ENCODE measurements at regions not wholly inside any gene's neighbourhood (a gene's known extent, or its start where the extent isn't known, plus 50 kb on each side); places are given as distances from the start of the nearest gene placed in this dataset.

GRCh38 chr13:50140153-50140552 is 124.9 kb downstream of the KCNRG start:
- CTCF ChIA-PET = no interaction called here

GRCh38 chr13:50140581-50141374 is 125.5 kb downstream of the KCNRG start:
- POLR2A ChIA-PET = interaction anchor here (0.6 to 0.9 kb wide), 3 partner anchors 11 to 61 kb away, joined by 3 to 7 read pairs (median 3); no protein-coding TSS in a partner anchor

More at GRCh38 chr13:50140153-50140552, 124.9 kb downstream of the KCNRG start:
- TF ChIP-seq CTCF (IDR thresholded peaks at IDR 0.05) = no peak
- Mint-ChIP-seq H3K27me3 (peaks cover 10% of the 10 kb centered on the region), H3K4me3 (no peak overlapping the region), H3K4me1 (ENCODE audit: low read depth) (peaks cover 8% of the 10 kb centered on the region), H3K9me3 (no peaks in the 10 kb centered on the region), H3K36me3 (ENCODE audit: low read depth) (no peaks in the 10 kb centered on the region), H3K27ac (no peak overlapping the region)
- POLR2A ChIA-PET = no interaction called here
- ATAC-seq (peak; percentile 82), DNase-seq (no peak)
- intact Hi-C loops (cut with micrococcal nuclease) = no loop called here

GRCh38 chr13:50141375-50141975 is 126.2 kb downstream of the KCNRG start:
- Mint-ChIP-seq H3K36me3 (ENCODE audit: low read depth) (no peaks in the 10 kb centered on the region), H3K27me3 (peaks cover 10% of the 10 kb centered on the region), H3K27ac (no peak overlapping the region), H3K9me3 (no peaks in the 10 kb centered on the region), H3K4me1 (ENCODE audit: low read depth) (peaks cover 8% of the 10 kb centered on the region), H3K4me3 (no peak overlapping the region)
- ChIA-PET POLR2A (interaction anchor here (0.9 kb wide), 1 partner anchor 13 kb away, joined by 7 read pairs; no protein-coding TSS in a partner anchor), CTCF (no interaction called here)
- no peak for TF ChIP-seq CTCF (IDR thresholded peaks at IDR 0.05)
- intact Hi-C loops (cut with micrococcal nuclease) = no loop called here
- ATAC-seq = no peak
- no peak for DNase-seq

More at GRCh38 chr13:50140581-50141374, 125.5 kb downstream of the KCNRG start:
- CTCF ChIA-PET = no interaction called here
- Mint-ChIP-seq H3K27ac (no peak overlapping the region), H3K27me3 (peaks cover 10% of the 10 kb centered on the region), H3K4me1 (ENCODE audit: low read depth) (peaks cover 8% of the 10 kb centered on the region), H3K9me3 (no peaks in the 10 kb centered on the region), H3K36me3 (ENCODE audit: low read depth) (no peaks in the 10 kb centered on the region), H3K4me3 (no peak overlapping the region)
- ATAC-seq = no peak
- DNase-seq = no peak
- no peak for TF ChIP-seq CTCF (IDR thresholded peaks at IDR 0.05)
- intact Hi-C loops (cut with micrococcal nuclease) = no loop called here

- no peaks in the 10 kb centered on the region for H3K36me3 Mint-ChIP-seq (ENCODE audit: low read depth)
- intact Hi-C loops (cut with micrococcal nuclease) = no loop called here
- no peak for TF ChIP-seq CTCF (IDR thresholded peaks at IDR 0.05)
- no peak overlapping the region for H3K27ac Mint-ChIP-seq
- H3K4me3 Mint-ChIP-seq = no peak overlapping the region
- peaks cover 8% of the 10 kb centered on the region for H3K4me1 Mint-ChIP-seq (ENCODE audit: low read depth)
- ATAC-seq (no peak), DNase-seq (no peak)
- H3K27me3 Mint-ChIP-seq = peaks cover 2% of the 10 kb centered on the region
- CTCF ChIA-PET = interaction anchor here (1.0 to 1.4 kb wide), 2 partner anchors 168 to 208 kb away, joined by 4 read pairs; partner anchors contain the start of gene SPRYD7
- H3K9me3 Mint-ChIP-seq = no peaks in the 10 kb centered on the region
- POLR2A ChIA-PET = no interaction called here
Observed at GRCh38 chr13:50144246-50145160, 129.3 kb downstream of the KCNRG start.
